Colonic mucosa (tissue), 4 donors: ENCODE measurements at regions not wholly inside any gene's neighbourhood (a gene's known extent, or its start where the extent isn't known, plus 50 kb on each side); places are given as distances from the start of the nearest gene placed in this dataset.

ENCODE experiments used
- DNase-seq: peaks from one replicate; pipeline ENCODE4 v3.0.0-alpha.2; 2020
- H3K27ac ChIP-seq: fragments of 200-600 bp; one replicate; pipeline ENCODE4 v1.8.0; 2021
- H3K27me3 ChIP-seq: fragments of 200-600 bp; one replicate; pipeline ENCODE4 v1.8.0; 2021
- H3K36me3 ChIP-seq: fragments of 200-600 bp; one replicate; pipeline ENCODE4 v1.8.0; 2021
- H3K4me1 ChIP-seq: fragments of 200-600 bp; one replicate; pipeline ENCODE4 v1.8.0; 2021; ENCODE audit warnings: mild to moderate bottlenecking
- H3K4me3 ChIP-seq: fragments of 200-600 bp; one replicate; pipeline ENCODE4 v1.8.0; 2021
- H3K9ac ChIP-seq, 2 donors: one replicate each; pipeline ENCODE4 v1.7.0; 2013; ENCODE audit warnings: control low read depth in 2 of 2, low read depth in 2 of 2, low read length in 2 of 2
- H3K9me3 ChIP-seq: fragments of 200-600 bp; one replicate; pipeline ENCODE4 v1.8.0; 2021
- CTCF ChIP-seq: fragments of 200-600 bp; IDR thresholded peaks from one replicate; pipeline ENCODE4 v1.8.0; 2022; ENCODE audit warnings: antibody characterized with exemption, mild to moderate bottlenecking
- intact Hi-C: fragments of 100-400 bp; cut with DNase I; formaldehyde crosslinking; loops from one replicate; pipeline ENCODE4 v1.14.1; 2022
- donor health status: healthy.
- donor health status: DM: no; HTN: no; CAD: no.
- donor health status: DM: no; HTN: no; CAD: no.

- H3K36me3 ChIP-seq: no peaks in the 10 kb centered on the region
- no peak for TF ChIP-seq CTCF
- no peak overlapping the region for H3K27ac ChIP-seq
- H3K9ac ChIP-seq: no peak overlapping the region
- H3K4me3 ChIP-seq: no peak overlapping the region
- H3K9me3 ChIP-seq: no peaks in the 10 kb centered on the region
- no peaks in the 10 kb centered on the region for H3K4me1 ChIP-seq
- H3K27me3 ChIP-seq: no peaks in the 10 kb centered on the region
- DNase-seq: no peak
- intact Hi-C loops: no loop called here
Observed at GRCh38 chr10:4686644-4686996, 139.4 kb upstream of the AKR1E2 start.

- intact Hi-C loops: no loop called here
- no peaks in the 10 kb centered on the region for H3K36me3 ChIP-seq
- no peaks in the 10 kb centered on the region for H3K9me3 ChIP-seq
- no peak overlapping the region for H3K27ac ChIP-seq
- no peak overlapping the region for H3K4me3 ChIP-seq
- no peak for DNase-seq
- no peak for TF ChIP-seq CTCF
- H3K27me3 ChIP-seq: no peaks in the 10 kb centered on the region
- no peaks in the 10 kb centered on the region for H3K4me1 ChIP-seq
- no peak overlapping the region for H3K9ac ChIP-seq
Observed at GRCh38 chr10:4685904-4686643, 139.9 kb upstream of the AKR1E2 start.

GRCh38 chr10:4685491-4685890 is 140.5 kb upstream of the AKR1E2 start:
- TF ChIP-seq CTCF: no peak
- intact Hi-C loops: no loop called here
- H3K9ac ChIP-seq: no peak overlapping the region

GRCh38 chr10:4684434-4684833 is 141.6 kb upstream of the AKR1E2 start:
- Histone ChIP-seq H3K9ac (no peak overlapping the region), H3K9me3 (no peaks in the 10 kb centered on the region), H3K27me3 (no peaks in the 10 kb centered on the region), H3K4me3 (no peak overlapping the region), H3K4me1 (peaks cover 5% of the 10 kb centered on the region), H3K36me3 (no peaks in the 10 kb centered on the region), H3K27ac (no peak overlapping the region)
- intact Hi-C loops: no loop called here
- no peak for TF ChIP-seq CTCF
- no peak for DNase-seq

More at GRCh38 chr10:4685491-4685890, 140.5 kb upstream of the AKR1E2 start:
- no peak for DNase-seq
- H3K27me3 ChIP-seq: no peaks in the 10 kb centered on the region
- no peaks in the 10 kb centered on the region for H3K4me1 ChIP-seq
- H3K4me3 ChIP-seq: no peak overlapping the region
- H3K27ac ChIP-seq: no peak overlapping the region
- H3K36me3 ChIP-seq: no peaks in the 10 kb centered on the region
- no peaks in the 10 kb centered on the region for H3K9me3 ChIP-seq

GRCh38 chr10:4683838-4684237 is 142.2 kb upstream of the AKR1E2 start:
- no peaks in the 10 kb centered on the region for H3K9me3 ChIP-seq
- peaks cover 5% of the 10 kb centered on the region for H3K4me1 ChIP-seq
- intact Hi-C loops: no loop called here
- no peak for TF ChIP-seq CTCF
- H3K27ac ChIP-seq: no peak overlapping the region
- H3K9ac ChIP-seq: no peak overlapping the region
- no peak overlapping the region for H3K4me3 ChIP-seq
- no peaks in the 10 kb centered on the region for H3K36me3 ChIP-seq
- DNase-seq: no peak
- H3K27me3 ChIP-seq: no peaks in the 10 kb centered on the region
